HL-60 (cell line): ENCODE measurements at regions not wholly inside any gene's neighbourhood (a gene's known extent, or its start where the extent isn't known, plus 50 kb on each side); places are given as distances from the start of the nearest gene placed in this dataset.

ENCODE experiments used
- DNase-seq, 2 experiments: peaks; one replicate each; pipeline ENCODE4 v3.0.0-alpha.2; 2010 to 2020; ENCODE audit warnings: low read depth in 1 of 2, low spot score in 1 of 2
- H3K27ac ChIP-seq: fragments of 250-450 bp; sonication (Bioruptor Pico); replicated peaks from 2 replicates; pipeline ENCODE4 v1.5.1; 2020; ENCODE audit warnings: mild to moderate bottlenecking, moderate library complexity
- H3K27me3 ChIP-seq: fragments of 250-450 bp; sonication (Bioruptor Pico); 2 replicates; pipeline ENCODE4 v1.5.1; 2021; ENCODE audit warnings: mild to moderate bottlenecking, moderate library complexity; ENCODE audit not compliant: insufficient read depth, poor library complexity, severe bottlenecking
- H3K4me3 ChIP-seq: replicated peaks from 2 replicates; pipeline ENCODE4 v1.5.1; 2011; ENCODE audit warnings: mild to moderate bottlenecking, control low read depth, low read length; ENCODE audit not compliant: insufficient read depth
- GABPA ChIP-seq: IDR thresholded peaks from 2 replicates; pipeline ENCODE4 v1.6.1; 2012; ENCODE audit warnings: low read depth
- POLR2AphosphoS5 ChIP-seq: IDR thresholded peaks from 2 replicates; pipeline ENCODE4 v1.6.1; 2012; ENCODE audit warnings: low read depth
- SPI1 ChIP-seq: IDR thresholded peaks from 2 replicates; pipeline ENCODE4 v1.6.1; 2012; ENCODE audit warnings: low read depth, mild to moderate bottlenecking, borderline replicate concordance
- TF ChIP-seq, protein P1 (sequence below): IDR thresholded peaks from one replicate; pipeline ENCODE4 v1.5.1; 2011; ENCODE audit warnings: low read length, control low read depth, inconsistent platforms; ENCODE audit not compliant: insufficient read depth
- TF ChIP-seq, protein P2 (sequence below): IDR thresholded peaks from 2 replicates; pipeline ENCODE4 v1.6.1; 2012; ENCODE audit warnings: low read depth; ENCODE audit not compliant: insufficient replicate concordance

GRCh38 chr5:125549322-125549911 lies 803.0 kb upstream of the ZNF608 start:
- H3K4me3 ChIP-seq = no peak overlapping the region
- TF ChIP-seq, protein P1, sequence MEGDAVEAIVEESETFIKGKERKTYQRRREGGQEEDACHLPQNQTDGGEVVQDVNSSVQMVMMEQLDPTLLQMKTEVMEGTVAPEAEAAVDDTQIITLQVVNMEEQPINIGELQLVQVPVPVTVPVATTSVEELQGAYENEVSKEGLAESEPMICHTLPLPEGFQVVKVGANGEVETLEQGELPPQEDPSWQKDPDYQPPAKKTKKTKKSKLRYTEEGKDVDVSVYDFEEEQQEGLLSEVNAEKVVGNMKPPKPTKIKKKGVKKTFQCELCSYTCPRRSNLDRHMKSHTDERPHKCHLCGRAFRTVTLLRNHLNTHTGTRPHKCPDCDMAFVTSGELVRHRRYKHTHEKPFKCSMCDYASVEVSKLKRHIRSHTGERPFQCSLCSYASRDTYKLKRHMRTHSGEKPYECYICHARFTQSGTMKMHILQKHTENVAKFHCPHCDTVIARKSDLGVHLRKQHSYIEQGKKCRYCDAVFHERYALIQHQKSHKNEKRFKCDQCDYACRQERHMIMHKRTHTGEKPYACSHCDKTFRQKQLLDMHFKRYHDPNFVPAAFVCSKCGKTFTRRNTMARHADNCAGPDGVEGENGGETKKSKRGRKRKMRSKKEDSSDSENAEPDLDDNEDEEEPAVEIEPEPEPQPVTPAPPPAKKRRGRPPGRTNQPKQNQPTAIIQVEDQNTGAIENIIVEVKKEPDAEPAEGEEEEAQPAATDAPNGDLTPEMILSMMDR = no peak
- no peak for TF ChIP-seq GABPA
- no peak for TF ChIP-seq SPI1
- TF ChIP-seq, protein P2, sequence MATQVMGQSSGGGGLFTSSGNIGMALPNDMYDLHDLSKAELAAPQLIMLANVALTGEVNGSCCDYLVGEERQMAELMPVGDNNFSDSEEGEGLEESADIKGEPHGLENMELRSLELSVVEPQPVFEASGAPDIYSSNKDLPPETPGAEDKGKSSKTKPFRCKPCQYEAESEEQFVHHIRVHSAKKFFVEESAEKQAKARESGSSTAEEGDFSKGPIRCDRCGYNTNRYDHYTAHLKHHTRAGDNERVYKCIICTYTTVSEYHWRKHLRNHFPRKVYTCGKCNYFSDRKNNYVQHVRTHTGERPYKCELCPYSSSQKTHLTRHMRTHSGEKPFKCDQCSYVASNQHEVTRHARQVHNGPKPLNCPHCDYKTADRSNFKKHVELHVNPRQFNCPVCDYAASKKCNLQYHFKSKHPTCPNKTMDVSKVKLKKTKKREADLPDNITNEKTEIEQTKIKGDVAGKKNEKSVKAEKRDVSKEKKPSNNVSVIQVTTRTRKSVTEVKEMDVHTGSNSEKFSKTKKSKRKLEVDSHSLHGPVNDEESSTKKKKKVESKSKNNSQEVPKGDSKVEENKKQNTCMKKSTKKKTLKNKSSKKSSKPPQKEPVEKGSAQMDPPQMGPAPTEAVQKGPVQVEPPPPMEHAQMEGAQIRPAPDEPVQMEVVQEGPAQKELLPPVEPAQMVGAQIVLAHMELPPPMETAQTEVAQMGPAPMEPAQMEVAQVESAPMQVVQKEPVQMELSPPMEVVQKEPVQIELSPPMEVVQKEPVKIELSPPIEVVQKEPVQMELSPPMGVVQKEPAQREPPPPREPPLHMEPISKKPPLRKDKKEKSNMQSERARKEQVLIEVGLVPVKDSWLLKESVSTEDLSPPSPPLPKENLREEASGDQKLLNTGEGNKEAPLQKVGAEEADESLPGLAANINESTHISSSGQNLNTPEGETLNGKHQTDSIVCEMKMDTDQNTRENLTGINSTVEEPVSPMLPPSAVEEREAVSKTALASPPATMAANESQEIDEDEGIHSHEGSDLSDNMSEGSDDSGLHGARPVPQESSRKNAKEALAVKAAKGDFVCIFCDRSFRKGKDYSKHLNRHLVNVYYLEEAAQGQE = no peak
- no peak for TF ChIP-seq POLR2AphosphoS5
- H3K27me3 ChIP-seq = no peaks in the 10 kb centered on the region
- DNase-seq = no peak
- no peak overlapping the region for H3K27ac ChIP-seq

GRCh38 chr5:125550274-125550673 lies 803.8 kb upstream of the ZNF608 start:
- no peak overlapping the region for H3K4me3 ChIP-seq
- DNase-seq = no peak
- no peaks in the 10 kb centered on the region for H3K27me3 ChIP-seq
- TF ChIP-seq SPI1 = no peak
- no peak for TF ChIP-seq GABPA
- TF ChIP-seq, protein P2 = no peak
- no peak for TF ChIP-seq POLR2AphosphoS5
- TF ChIP-seq, protein P1 = no peak
- no peak overlapping the region for H3K27ac ChIP-seq

DNA sequence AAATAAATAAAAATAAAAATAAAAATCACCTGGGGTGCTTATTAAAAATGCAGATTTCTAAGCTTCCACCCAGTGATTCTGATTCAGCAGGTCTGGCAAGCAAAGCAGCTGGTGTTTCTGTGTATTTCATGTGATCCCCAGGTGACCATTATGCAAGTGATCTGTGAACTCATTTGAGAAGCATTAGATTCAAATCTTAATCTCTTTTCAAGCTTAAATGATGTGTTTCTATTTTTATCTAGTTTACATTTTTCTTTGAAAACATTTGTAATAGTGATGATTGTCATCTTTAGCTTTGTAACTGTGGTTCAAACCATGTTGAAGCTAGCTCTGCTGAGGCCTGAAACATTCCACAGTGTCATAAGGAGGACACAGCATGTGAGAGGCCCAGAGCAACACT lies 804.8 kb upstream of the ZNF608 start:
- TF ChIP-seq GABPA (no peak), SPI1 (no peak), POLR2AphosphoS5 (no peak)
- TF ChIP-seq, protein P2 = no peak
- TF ChIP-seq, protein P1 = no peak
- no peak for DNase-seq
- H3K4me3 ChIP-seq = no peak overlapping the region
- no peaks in the 10 kb centered on the region for H3K27me3 ChIP-seq
- H3K27ac ChIP-seq = no peak overlapping the region
